HG02571 (cell line): ENCODE measurements at regions not wholly inside any gene's neighbourhood (a gene's known extent, or its start where the extent isn't known, plus 50 kb on each side); places are given as distances from the start of the nearest gene placed in this dataset.

ENCODE experiments used
- ATAC-seq: cut with Tn5 transposase; IDR thresholded peaks from one replicate; pipeline ENCODE4 v1.9.1; 2021; ENCODE audit warnings: mild to moderate bottlenecking, moderate library complexity; ENCODE audit not compliant: unreplicated experiment

DNA sequence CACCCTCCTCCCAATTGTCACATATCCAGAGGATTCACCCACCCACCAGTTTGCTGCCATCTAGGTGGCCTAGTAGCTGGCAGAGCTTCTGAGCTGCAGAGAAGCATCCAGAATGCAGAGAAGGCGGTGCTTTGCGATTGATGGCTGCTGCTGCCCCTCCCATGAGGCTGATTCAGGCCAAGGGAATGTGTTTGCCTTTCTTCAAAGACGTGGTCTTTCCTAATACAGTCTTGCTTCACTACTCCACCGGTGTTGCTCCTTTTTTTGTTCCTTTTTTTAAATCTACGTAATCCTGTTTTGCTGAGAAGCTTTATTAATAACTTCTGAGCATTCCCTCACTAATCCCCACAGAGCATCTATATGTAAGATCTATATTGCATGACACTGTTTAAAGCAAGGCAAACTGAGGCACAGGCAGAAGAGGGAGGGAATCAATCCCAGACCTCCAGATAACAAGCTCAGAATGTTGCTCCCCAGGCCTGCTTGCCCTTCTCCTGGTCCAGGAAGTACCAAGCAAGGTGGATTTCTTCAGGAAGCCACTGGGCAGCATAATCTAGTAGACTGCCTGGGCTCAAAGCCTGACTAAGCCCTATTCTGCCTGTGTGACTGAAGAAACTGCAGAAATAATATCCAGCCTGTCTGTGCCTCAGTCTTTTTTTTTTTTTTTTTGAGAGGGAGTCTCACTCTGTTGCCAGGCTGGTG, 275.5 kb upstream of the FMN2 start:
- ATAC-seq = no peak

DNA sequence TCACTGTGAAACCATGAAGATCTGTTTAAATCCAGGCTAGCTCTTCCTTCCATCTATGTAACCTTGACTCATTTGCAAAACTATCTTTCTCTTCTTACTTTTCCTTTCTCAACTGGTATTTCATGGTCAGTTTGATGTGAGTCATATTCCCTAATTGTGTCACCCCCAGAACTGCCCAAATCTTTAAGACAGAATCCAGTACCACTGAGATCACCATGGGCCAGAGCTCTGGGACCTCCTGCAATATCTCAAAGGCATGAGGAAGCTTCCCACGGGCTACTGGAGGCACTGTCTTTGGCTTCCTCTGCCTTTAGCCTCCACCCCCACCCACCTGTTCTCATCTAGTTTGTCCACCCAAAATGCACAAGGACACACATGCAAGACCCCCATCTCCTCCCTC, 274.4 kb upstream of the FMN2 start:
- no peak for ATAC-seq

DNA sequence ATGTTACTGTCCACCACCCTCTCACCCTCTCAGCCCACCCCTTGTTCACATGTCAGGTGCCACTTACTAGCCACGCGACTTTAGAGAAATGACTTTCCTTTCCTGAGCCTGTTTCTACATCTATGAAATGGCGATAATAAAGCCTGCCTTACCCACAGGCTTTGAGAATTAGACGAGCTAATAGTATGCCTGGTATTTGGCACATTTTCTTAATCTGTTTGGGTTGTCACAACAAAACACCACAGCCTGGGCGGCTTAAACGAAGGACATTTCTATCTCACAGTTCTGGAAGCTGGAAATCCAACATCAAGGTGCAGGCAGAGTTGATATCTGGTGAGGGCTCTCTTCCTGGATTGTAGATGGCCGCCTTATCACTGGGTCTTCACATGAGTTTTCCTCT, 273.9 kb upstream of the FMN2 start:
- no peak for ATAC-seq

DNA sequence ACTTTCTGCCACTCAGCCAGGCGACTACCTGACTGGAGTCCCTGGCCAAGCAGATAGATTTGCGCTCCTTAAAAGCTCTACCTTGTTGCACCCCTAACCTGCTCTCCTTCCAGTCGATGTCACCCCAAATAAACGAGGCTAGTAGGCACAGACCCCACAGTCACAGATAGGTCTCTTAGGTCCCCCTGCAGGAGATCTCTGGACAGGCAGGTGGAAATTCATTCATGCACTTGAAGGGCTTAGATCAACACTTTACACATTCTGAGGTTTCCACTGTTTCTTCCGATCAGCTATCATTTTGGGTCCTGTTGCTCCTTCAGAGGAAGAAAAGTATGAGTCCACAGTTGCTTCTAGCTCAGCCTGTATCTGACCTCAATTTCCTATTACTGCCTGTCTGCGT, 272.6 kb upstream of the FMN2 start:
- ATAC-seq = no peak

DNA sequence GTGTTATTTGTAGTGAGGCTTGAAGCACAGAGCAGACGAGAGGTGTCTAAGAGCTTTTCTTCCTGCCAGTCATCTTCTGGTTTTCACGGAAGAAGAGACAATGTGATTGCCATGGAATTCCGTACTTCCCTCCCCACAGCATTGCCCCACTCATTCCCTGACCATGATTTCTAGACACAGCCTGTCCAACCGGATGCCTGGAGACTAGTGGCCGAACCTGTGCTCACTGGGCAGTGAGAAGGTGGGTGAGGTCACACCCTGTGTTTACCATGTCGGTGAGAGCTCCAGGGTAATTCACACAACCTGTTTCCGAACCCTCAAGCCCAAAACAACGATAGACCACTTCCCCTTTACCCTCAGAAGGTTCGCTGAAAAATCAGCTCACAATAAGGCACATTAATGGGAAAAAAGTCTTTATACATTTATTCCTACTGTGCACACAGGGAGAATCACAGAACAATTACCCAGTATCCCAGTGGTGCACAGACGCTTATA, 271.9 kb upstream of the FMN2 start:
- no peak for ATAC-seq

DNA sequence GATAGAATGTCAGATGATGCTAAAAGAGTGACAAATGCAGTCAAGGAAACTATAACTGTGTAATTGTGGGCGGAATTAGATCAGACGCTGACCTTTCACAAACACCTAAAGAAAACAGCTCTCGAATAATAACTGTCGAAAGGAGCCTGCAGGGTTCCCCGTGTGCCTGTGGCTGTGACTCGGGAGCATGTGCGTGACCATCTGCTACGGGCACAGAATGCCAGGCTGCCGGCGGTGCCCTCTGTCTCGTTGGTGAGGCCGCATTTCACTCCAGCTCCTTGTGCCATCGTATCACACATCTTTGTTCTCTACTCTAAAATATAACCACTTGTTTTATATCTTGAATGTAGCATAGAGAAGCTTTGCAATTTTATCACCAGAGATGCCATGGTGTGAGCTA, 267.8 kb upstream of the FMN2 start:
- ATAC-seq = no peak

DNA sequence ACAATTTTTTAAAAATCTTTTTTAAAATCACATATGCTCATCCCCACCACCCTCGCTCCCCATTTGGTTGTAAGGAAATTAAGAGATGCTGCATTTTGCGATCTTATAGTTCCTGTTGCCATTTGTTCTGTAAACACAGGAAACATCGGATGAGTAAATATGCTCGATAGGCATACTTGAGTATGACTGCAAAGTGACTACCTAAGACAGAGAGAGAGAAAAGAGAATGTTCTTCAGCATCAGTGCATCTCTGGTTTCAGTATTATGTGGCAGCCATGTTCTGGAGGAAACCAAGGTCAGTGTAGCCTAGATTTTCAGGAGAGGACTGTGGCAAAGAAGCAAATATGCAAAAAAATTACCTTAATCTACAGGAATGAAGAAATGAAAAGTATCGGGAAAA, 265.5 kb upstream of the FMN2 start:
- no peak for ATAC-seq

DNA sequence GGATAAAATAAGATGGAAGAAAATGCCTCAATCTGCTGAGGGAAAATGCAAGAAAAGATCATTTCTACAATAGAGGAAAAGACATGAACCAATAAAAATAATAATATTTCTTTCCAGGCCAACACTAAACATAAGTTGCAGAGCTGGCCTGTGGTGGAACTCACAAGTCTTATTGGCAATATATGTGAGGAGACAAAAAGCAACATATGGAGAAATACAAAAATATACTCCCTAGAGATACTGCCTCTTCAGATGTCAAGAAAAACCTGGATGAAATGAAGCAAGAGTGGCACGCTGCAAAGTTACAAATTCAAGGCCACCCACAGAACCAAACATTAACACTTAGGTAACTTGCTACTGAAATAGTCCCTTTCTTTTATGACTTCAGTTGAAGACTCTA, 264.9 kb upstream of the FMN2 start:
- no peak for ATAC-seq

DNA sequence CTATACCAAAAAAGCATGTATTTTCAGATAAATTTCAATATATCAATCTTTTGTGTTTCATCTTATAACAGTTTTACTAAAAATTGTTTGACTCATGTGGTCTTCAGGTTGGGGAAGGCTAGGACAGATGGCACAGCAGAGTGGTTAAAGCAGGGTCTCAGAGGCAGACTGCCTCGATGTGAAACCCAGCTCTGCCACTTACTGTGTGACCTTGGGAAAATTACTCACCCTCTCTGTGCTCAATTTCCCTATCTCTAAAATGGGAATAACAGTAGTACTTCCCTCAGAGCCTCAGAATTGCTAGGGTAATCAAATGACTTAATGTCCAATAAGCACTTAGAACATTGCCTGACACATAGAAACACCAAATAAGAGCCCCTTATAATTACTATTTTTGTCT, 262.1 kb upstream of the FMN2 start:
- no peak for ATAC-seq

DNA sequence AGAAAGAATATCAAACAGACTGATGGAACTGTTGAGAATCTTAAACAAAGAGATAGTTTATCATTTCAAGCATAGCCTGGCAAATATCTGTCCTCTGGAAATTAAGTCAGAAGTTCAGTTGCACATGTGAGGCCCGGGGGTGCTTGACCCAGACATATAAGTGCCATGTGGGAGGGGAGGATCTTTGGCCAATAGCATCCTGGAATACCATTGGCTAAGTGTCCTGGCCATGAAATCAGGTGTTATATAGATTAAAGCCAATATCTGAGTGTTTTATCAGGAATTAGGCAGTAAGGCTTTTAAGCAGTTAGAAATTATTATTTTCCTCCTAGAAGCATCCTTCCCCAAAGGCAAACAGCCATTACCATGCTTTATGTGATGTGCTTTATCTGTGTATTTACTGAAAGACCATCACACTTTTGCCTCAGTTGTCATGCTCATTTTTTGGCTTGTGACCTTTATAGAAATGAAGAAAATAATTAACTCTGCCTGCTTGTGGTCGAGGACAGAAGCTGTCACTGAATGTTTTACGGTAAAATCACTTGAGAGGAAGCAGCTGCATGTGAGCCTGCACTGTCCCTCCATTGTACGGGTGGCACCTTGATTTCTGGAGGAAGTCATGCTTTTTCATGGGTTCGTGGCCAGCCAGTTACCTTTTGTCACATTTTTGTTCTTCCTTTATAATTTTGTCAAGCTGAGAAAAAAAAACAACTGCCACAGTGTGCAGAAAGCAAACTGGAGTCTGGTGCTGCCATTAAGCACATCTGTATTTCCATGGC, 259.9 kb upstream of the FMN2 start:
- no peak for ATAC-seq

DNA sequence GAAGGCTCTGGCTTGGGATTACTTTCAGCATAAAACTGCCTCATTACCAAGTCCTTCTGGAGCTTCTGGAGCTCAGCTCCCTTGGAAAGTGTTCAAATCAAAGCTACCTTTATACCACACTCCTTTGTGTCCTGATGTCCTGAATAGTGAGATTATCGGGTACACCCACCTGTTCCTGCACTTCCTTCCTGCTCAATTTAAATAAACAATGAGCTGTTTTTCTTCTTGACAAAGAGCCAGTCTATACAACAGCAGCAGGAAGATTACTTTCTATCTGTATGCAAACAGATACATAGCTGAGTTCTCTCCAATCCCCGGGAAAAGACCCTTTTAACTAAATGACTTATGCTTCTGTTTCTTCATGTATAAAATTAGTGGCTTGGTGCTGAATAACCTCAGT, 258.0 kb upstream of the FMN2 start:
- no peak for ATAC-seq

DNA sequence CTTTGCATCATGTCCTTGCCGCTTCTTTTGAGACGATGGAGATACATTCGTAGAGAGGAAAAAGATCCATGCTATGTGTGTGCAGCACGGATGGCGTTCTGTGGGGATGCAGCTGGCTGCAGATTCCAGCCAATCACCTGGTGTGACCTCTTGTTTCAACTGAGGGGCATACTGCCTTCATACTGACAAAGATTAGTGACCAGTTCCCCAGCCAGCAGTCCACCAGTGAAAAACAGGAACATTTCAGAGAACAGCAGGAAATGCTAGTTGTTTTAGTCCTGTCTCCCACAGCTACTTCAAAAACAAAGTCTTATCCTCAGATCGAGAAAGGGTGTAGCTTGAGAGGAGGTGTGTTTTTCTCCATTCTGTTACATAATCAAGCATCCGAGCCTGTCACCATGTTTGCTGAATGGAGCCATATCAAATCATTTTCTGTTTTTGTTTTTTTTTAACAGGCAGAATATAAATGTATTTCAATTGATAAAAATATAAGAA, 255.7 kb upstream of the FMN2 start:
- ATAC-seq = no peak

DNA sequence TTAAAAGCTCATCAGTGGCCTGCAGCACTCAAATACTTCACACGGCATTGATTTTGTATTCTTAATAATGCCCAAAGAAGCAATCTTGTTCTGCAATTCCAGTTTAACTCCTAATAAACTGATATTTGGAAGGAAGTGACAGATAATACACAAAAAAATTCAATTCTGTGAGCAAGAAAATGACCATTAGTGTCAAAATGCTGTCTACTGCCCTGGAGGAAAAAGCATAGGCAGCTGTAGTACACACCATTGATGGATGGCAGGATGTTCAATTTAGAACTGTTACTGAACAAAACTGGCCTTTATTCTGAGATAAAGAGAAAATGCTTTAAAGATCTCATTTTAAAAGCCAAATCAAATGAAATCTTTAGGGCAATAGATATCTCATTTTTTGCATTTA, 251.3 kb upstream of the FMN2 start:
- no peak for ATAC-seq

DNA sequence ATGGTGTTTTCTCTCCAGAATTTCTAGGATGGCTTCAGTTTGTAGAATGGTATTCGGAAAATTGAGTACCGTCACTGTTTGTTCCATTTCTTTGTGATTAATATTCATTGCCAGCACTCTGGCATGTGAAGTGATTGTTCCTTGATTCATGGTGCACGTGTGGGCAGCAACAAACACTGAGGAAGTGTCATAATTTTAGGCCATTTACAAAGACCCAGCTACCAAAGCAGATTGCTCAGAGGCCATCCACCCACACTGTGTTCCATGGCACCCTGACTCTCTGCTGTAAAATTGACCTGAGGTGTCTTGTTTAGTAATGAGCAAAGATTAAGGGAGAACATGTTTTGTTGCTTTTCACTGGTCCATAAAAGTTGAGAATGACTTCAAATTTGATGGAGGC, 250.9 kb upstream of the FMN2 start:
- ATAC-seq = no peak

DNA sequence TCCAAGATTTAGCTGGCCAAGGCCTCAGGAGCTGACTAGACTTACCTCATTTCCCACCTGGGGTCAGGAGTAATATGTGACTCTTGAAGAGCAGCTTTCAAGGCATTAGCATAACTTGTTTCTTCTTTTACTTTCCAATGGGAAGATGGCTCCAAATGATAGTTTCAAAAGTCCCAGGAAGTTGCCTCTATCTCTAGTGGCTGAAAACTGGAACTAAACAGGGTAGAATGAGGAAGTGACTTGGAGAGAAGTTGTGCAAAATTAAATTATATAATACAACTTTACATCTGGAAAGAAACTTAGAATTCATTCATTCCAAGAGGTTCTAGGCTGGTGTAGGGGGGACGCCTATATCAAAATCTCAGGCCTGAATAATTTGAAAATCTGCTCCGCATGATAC, 250.1 kb upstream of the FMN2 start:
- no peak for ATAC-seq

DNA sequence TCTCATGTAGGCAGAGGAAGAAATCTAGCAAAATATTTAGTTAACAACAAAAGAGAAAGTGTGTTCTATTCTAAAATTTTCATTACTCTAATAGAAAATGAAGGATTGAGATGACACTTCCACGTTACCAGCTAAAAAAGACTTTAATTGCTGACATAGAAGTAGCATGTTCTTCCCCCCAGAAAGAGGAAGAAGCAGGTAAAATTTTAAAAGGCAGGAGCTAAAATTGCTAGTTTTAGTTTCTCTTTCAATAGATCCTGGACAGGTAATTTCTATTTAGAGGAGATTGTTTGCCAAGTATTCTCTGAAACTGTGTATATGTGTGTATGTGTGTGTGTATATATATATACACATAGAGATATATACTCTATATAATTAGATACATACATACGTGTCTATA, 248.1 kb upstream of the FMN2 start:
- no peak for ATAC-seq

DNA sequence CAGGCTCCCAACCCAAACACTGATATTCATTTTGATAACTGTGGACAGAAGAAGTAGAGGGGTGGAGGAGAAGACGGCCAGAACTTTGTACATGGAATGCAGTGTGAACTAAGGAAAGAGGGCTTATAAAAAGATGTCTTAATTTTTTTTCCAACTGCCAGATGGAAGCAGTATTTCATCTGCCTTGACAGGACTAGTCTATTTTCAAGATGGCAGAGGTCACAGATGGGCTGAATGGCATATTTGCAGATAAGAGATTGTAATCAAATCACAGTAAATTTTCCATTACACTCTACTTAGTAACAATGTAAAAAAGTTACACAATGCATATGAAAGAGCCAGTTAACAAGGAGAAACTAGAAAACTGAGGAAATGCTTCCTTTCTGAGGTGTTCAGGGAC, 246.8 kb upstream of the FMN2 start:
- no peak for ATAC-seq

DNA sequence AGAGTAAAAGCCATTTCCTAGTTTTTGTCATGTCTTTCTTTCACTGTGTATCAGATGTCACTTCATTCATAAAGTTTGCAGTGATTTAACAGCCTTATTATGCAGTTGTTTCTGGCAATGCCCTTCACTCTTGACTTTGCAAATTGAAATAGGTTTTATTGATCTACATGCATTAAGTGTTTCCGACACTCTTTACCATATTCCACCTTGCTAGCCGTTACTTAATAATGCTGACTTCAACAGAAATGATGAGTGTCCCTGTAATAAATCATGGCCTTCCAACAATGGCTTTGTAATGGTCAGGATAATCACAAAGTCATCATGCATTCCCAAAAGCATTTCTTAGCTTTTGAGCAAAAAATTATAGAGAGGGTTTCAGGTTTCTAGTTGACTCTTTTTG, 236.8 kb upstream of the FMN2 start:
- no peak for ATAC-seq

DNA sequence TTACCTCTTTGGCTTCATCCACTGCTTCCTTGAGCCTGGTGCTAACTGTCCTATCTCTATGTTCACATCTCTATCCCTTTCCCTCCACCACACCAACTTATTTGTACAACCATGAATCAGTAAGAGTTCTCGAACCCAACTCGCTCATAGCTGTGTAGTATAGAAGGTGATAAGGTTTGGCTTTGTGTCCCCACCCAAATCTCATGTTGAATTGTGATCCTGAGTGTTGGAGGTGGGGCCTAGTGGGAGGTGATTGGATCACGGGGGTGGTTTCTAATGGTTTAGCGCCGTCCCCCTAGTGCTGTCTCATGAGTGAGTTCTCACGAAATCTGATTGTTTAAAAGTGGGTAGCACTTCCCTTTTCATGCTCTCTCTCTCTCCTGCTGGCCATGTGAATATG, 235.6 kb upstream of the FMN2 start:
- no peak for ATAC-seq

DNA sequence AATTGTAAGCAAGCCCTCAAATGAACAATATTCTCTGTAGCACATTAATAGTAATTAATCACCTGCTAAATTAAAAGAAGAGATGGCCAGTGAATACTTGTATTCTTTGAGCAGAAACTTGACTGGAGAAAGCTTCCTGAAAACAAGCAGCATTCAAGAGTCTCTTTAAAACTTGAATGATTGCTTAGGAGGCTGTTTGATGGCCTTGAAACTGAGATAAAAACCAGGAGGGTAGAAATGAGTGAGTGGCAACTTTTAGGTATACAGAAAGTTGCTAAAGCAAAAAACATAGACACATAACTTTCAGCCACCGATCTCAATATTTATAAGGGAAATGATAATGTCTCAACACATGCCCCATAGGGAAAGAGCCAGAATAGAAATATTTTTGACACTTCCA, 234.8 kb upstream of the FMN2 start:
- ATAC-seq = no peak

DNA sequence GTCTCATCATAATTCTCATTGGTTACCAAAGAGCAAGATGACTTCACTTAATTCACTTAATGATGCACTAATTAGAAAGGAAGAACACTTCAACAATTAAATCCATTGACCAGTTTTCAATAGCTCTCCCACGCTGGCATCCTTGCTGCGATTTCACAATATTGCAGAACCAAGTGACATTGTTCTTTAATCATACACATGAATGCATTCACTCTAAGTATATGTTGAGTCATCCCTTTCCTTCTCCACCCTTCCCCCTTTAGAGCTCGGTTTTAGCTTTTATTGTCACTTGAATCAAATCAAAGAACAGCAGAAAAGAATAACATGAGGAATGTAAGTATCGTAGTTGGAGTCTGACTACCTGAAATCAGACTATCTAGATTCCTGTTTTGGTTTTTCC, 233.6 kb upstream of the FMN2 start:
- no peak for ATAC-seq

DNA sequence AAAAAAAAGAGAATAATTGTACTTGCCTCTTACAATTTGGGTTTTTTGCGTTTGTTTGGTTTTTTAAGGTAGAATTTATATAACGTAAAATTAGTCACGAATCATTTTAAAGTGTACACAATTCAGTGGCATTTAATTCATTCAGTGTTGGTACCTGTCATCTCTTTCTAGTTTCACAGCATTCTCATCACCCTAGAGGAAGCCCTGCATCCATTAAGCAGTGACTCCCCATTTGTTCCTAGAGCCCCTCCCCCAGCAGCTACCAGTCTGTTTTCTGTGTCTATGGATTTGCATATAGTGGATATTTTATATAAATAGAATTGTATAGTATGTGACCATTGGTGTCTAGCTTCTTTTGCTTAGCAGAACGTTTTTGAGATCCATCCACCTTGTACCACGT, 233.2 kb upstream of the FMN2 start:
- ATAC-seq = no peak
